ENCODE measurements at regions not wholly inside any gene's neighbourhood (a gene's known extent, or its start where the extent isn't known, plus 50 kb on each side); places are given as distances from the start of the nearest gene placed in this dataset.

DNA sequence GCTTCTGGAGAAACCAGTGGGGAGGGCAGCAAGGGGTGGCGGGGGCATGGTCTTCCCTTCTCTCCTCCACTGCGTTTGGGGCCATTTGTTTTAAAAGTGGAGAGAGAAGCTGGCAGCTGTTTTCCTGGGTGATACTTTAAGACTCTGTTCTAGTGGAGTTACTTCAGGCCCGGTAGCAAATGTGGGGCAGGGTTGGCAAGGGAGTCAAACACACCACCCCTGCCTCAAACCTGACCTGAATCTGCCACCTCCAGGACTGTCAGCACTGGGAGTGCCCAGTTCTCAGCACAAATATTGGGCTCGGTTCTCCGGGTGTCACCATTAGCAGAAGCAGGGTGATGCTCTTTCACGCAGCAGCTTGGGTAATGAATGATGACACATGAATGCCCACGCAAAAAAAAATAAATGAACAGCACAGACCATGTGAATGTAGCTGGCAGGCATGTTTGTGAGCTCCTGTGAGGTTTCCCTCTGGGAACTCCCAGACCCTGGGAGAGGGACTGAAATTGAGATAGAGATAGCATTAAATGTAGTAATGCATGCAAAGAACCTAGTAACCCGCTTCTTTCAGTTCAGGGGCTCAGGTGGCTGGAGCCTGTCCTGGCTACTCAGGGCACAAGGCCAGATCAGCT, 424.0 kb downstream of the MCTP2 start:
- H4K8ac ChIP-seq (ENCODE audit: extremely low read depth, insufficient read depth, low read length) = no peak overlapping the region
- H3K14ac ChIP-seq (ENCODE audit: insufficient read length) = no peak overlapping the region
- no peak overlapping the region for H2BK120ac ChIP-seq (replicated peaks; ENCODE audit: low read depth, low read length)
- no peak overlapping the region for H3K4me2 ChIP-seq (ENCODE audit: insufficient read depth in 1 of 2, low read depth in 2 of 2, low read length in 2 of 2)
- no peaks in the 10 kb centered on the region for H3K79me2 ChIP-seq (ENCODE audit: control insufficient read depth in 1 of 2, insufficient read depth in 2 of 2, low read length in 2 of 2)
- no peak overlapping the region for H2AFZ ChIP-seq (ENCODE audit: low read length)
- no peak overlapping the region for H2AK5ac ChIP-seq (ENCODE audit: low read depth, low read length)
- 98% methylated on average over 8 of the region's 8 CpGs; no CpG with 5 or more reads in 1 of the 2 experiments for WGBS, 2 experiments (ENCODE audit: extremely low coverage in 1 of 2, insufficient coverage in 1 of 2, insufficient read length in 1 of 2, insufficient replicate concordance in 2 of 2, low coverage in 1 of 2, low lambda C conversion rate in 2 of 2, missing lambda C conversion rate in 1 of 2)
- no peaks in the 10 kb centered on the region for H4K20me1 ChIP-seq (replicated peaks in 1 of 2; ENCODE audit: control insufficient read depth in 1 of 2, insufficient read depth in 2 of 2, low read length in 2 of 2)
- no peak overlapping the region for H3K4me3 ChIP-seq (ENCODE audit: extremely low read depth in 1 of 4, insufficient read depth in 2 of 4, low read depth in 3 of 4, low read length in 4 of 4)
- H3K23me2 ChIP-seq (ENCODE audit: low read depth, low read length) = no peaks in the 10 kb centered on the region
- CTCF ChIA-PET (ENCODE audit: partially characterized antibody) = interaction anchor here (0.6 to 3.1 kb wide), 5 partner anchors 11 to 804 kb away, joined by 3 to 17 read pairs (median 6); no protein-coding TSS in a partner anchor
- H4K5ac ChIP-seq (ENCODE audit: insufficient read length, low read depth, low read length) = no peak overlapping the region
- no peak overlapping the region for H2BK20ac ChIP-seq (ENCODE audit: low read length)
- H2BK15ac ChIP-seq (ENCODE audit: low read length) = no peak overlapping the region
- no peaks in the 10 kb centered on the region; a peak in 1 of 7 replicates for H3K4me1 ChIP-seq (replicated peaks in 1 of 4; ENCODE audit: control insufficient read depth in 3 of 4, insufficient read depth in 4 of 4, low read length in 3 of 4)
- H3K27ac ChIP-seq (ENCODE audit: low read depth, low read length) = no peak overlapping the region
- no peak overlapping the region for H3K56ac ChIP-seq (replicated peaks; ENCODE audit: insufficient read length, low read depth, low read length)
- POLR2A ChIA-PET (ENCODE audit: partially characterized antibody) = interaction anchor here (0.6 kb wide), 1 partner anchor 31 kb away, joined by 4 read pairs; no protein-coding TSS in a partner anchor
- DNase-seq (ENCODE audit: low read depth in 1 of 2, low spot score in 2 of 2) (no peak), FAIRE-seq (no peak)
- H3K9ac ChIP-seq (replicated peaks in 1 of 4; ENCODE audit: extremely low read depth in 1 of 4, low read depth in 3 of 4, low read length in 3 of 4) = no peak overlapping the region
- H4K91ac ChIP-seq (replicated peaks; ENCODE audit: insufficient read length, low read length) = no peak overlapping the region
- H3K4ac ChIP-seq (replicated peaks; ENCODE audit: insufficient read length, low read depth, low read length) = no peak overlapping the region
- no peaks in the 10 kb centered on the region for H3K9me3 ChIP-seq (ENCODE audit: insufficient read depth in 2 of 2, low read depth in 1 of 2, low read length in 1 of 2)
- H3K79me1 ChIP-seq (ENCODE audit: low read depth, low read length) = no peaks in the 10 kb centered on the region
- H2BK5ac ChIP-seq (ENCODE audit: low read depth, low read length) = no peak overlapping the region
- H3K27me3 ChIP-seq (replicated peaks in 1 of 4; ENCODE audit: control insufficient read depth in 3 of 4, extremely low read depth in 1 of 4, insufficient read depth in 3 of 4, low read length in 3 of 4) = peaks cover 0 to 3% (median 0%) of the 10 kb centered on the region in 4 experiments; a peak in 2 of 7 replicates
- no peak overlapping the region for H3K18ac ChIP-seq (ENCODE audit: extremely low read depth, low read length)
- no peaks in the 10 kb centered on the region for H3K36me3 ChIP-seq (ENCODE audit: control insufficient read depth in 2 of 4, insufficient read depth in 4 of 4, low read length in 3 of 4)
- H2BK12ac ChIP-seq (ENCODE audit: low read depth, low read length) = no peak overlapping the region
- H3K23ac ChIP-seq (ENCODE audit: insufficient read length) = no peak overlapping the region
- TF ChIP-seq KDM4A (IDR thresholded peaks at IDR 0.05; ENCODE audit: low read depth, low read length, severe bottlenecking) (no peak), BRCA1 (IDR thresholded peaks at IDR 0.05; ENCODE audit: low read depth, low read length) (no peak), RNF2 (IDR thresholded peaks at IDR 0.05; ENCODE audit: borderline replicate concordance, low read depth, low read length, missing control alignments, poor library complexity, severe bottlenecking) (no peak)

Measured in H1 (cell line).